GM18867 (cell line): ENCODE measurements at regions not wholly inside any gene's neighbourhood (a gene's known extent, or its start where the extent isn't known, plus 50 kb on each side); places are given as distances from the start of the nearest gene placed in this dataset.

Experiments used
- ATAC-seq: cut with Tn5 transposase; IDR thresholded peaks from one replicate; pipeline ENCODE4 v1.9.1; 2021; ENCODE audit warnings: mild to moderate bottlenecking, moderate library complexity; ENCODE audit not compliant: unreplicated experiment

DNA sequence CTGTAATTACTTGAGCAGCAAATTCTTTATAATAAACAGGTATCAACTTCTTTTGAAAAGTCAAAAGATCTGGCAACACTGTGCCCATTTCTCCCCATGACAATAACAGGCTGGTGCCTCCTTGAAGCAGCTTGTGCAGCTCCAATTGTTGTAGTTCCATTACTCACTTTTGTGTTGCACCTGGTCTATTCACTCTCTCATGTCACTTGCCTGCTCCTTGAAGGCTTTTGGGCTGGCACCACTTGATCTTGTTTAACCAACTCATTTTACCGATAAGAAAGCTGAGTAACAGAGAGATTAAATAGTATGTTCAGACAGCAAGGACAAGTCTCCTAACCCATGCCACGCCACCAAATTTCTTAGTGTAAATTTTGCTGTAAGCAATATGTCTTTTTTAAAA, 314.5 kb downstream of the OSR1 start:
- ATAC-seq: no peak

DNA sequence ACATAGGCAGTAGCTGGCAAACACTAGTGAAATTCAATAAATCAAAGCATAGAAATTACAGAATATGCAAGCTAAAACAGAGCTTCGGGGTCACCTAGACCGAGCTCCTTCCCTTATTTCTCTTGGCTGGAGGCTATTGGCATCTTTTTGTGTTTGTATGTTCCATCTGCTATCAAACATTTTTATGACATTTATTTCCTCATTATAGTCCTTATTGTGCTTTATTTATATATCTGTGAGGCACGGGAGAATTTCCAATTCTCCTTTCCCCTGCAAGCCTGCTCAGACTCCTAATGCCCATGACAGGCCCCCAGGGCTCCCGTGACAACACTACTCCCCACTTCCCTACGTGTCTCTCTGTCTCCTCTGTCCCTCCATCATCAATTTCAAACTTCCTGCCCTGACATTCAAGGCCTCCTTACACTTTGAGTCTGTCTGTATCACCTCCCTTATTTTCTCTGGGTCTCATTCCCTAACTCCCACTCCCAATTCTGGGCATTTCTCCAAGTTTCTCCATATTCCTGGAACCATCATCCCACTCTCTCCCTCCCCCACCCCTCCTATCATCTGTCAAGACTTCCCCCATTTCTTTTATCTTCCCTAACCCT, 316.9 kb downstream of the OSR1 start:
- no peak for ATAC-seq

DNA sequence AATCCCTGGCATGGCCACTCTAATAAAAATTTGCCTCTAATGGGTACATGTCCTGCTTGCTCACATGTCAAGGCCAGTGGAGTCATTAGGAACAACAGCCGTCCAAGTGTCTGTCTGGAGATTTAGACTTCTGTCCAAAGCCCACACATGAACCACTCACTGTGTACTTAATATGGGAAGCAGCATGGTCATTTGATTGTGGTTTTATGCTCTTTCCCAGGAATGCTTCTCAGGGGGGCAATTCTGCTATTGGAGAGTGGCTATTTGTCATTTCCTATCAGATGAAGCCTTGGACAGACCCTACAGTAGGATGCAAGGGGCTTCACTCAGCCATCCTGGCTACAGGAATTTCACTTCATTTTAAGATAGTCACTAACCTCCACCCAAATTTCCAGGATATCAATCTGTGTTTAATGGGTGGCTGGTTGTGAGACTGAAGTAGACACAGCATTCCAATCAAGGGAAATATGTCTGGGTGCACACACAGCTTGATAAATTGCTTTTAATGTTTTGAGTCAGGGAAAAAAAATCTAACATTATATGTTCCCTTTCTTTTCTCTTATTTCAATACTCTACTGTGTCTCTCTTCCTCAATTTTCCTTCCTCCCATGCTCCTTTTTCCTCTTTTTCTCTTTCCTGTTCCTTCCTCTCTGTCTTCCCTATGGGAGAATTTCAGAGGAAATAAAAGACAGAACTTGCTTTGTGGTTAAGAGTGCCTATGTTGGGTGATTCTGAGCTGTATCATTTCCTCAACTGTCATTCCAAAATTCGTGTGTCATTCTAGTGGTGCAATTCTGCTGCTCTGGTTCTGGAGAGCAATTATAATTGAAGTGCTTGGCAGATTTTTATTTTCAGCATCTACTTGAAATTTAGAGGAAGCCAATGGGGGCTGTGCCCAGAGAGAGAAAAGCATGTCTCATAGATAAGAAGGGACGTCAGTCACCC, 320.1 kb downstream of the OSR1 start:
- no peak for ATAC-seq

- ATAC-seq: no peak
These were observed 322.3 kb downstream of the OSR1 start for GRCh38 chr2:19036091-19036490.

- no peak for ATAC-seq
These were observed 323.2 kb downstream of the OSR1 start for GRCh38 chr2:19035238-19035637.

DNA sequence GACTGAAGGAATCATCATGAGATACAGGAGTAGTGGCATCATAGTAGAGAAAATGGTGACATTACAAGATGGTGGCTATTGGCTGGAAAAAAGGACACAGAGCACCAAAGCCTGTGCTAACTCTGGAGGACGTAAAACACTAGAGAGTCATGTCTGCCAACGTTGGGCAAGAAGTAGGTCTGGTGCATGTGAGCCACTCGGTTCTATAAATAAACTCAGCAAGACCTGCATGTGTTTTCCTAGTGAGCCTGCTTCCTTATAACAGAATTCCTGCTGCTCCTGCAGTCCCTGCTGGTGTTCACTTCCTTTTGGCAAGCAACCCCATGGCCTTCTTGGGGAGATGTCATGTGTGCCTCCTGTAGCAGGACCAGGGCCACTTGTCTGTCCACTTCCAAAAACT, 325.2 kb downstream of the OSR1 start:
- no peak for ATAC-seq

DNA sequence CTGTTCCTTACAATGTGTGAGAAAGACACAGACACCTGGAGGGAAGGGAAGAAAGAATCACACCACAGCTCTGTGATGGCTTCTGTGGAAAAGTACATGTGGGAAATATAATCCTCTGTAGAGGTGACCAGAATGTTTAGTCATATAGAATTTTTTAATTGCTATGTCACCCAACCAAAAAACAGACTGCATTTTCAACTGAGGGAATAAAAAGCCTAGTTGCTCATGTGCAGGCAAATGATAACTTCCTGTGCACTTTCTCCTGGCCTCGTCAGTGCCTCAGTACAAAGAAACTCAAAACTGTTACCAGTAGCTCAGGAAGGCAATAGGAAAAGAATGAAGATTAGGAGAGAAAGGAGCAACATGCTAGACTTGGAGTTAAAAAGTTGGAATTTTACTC, 326.8 kb downstream of the OSR1 start:
- no peak for ATAC-seq

GRCh38 chr2:19029655-19030054, 328.8 kb downstream of the OSR1 start:
- ATAC-seq: no peak

DNA sequence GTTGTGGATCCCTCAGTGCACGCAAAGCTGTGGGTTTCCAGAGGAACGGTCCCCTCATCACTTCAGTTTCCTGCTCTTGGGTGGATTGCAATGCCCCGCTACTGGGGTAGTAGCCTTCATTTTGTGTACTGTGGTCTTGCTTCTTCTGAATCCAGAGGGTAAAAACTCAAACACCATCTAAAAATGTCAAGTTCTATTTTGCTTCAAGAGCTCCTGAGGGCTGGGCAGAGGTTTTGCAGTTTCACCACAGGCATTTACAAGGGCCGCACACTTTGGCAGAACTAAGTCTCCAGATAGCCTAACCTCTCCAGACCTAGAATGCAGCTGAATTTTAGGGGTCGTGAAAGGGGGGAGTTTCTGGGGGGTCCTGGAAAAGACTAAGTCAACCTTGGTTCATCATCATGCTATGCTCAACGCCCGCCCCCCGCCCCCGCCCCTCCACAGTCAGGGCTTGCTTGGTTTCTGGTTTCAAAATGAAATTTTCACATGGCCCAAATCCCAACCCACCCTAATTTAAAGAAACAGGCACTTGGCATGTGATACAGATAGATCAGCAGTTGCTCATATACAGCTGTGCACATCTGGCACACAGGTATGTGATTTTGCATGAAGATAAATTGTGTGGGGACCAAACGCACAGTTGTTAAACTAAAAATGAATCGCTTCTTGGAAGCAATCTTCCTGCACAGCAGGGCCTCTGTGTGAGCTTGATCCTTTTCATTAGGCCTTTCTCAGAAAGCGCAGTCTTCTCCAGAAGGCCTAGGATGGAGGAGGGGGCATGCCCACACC, 329.6 kb downstream of the OSR1 start:
- ATAC-seq: no peak

DNA sequence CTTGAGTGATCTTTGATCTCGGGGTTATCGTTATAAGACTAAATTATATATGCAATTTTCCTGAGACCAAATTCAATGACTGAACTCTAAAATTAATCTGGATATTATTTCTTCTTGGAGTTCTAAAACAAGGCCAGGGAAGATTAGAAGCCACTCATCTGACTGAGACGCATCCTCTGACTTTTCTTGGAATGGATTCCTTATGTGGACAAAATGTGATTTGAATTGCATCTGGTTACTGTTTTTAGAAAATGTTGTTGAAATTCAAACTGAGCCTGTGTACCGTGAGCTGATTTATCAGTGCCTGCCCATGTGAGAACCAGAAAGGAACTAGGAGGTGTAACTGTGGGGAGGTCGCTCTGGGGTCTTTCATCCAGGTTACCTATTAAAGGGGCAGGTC, 330.8 kb downstream of the OSR1 start:
- ATAC-seq: no peak

DNA sequence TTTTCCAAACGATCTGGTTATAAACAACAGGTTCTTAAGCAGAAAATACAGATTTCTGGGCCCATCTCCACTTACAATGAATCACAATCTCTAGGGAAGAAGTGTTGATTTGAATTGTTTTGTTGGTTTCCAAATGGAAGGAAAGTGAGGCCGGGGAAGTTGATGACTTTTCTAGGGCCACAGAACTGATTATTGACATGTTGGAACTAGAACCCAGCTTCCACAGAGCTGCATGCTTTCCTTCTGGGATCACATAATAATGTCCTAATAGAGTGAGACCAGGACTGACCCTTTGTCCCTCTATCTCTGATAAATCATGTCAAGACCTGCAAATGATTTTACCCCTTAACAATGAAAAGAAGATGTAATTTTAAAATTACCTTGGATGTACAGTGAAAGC, 332.2 kb downstream of the OSR1 start:
- no peak for ATAC-seq

GRCh38 chr2:19022334-19022733, 336.1 kb downstream of the OSR1 start:
- no peak for ATAC-seq

DNA sequence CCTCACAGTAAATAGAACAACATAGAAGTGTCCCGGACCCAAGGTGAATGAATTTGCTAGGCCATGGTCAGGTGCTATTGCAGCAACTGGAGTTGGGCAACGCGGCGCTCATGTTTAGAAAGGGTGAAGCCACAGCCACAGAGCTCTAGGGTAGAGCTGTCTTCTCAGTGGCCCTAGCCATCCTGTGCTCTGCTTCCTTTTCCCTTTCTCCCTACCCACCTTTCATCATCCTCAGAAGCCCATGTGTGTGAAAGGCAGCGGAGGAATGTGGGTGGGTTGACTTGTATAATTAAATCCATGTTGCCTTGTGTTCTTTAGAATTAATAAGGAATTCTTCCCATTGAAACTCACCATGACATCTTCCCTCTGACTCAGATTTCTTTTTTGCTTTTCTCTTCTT, 336.7 kb downstream of the OSR1 start:
- no peak for ATAC-seq

DNA sequence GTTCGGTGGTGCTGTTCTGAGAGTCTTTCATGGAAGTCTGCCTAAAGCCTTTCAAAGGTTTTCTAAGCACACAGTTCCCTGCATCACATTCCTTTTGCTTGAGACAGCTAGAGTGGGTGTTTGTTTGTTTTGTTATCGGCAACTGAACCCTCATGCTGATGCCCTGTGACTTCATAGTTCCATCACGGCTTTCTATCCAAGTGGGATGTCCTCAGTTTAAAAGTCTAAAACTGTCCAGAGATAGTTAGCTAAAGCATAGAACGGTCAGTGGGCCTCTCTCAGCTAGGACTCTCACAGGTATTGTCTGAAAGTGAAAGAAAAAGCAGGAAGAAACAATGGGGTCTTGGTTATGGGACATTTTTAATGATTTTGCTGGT, 337.3 kb downstream of the OSR1 start:
- no peak for ATAC-seq

GRCh38 chr2:19020144-19021099, 338.0 kb downstream of the OSR1 start:
- ATAC-seq: no peak

DNA sequence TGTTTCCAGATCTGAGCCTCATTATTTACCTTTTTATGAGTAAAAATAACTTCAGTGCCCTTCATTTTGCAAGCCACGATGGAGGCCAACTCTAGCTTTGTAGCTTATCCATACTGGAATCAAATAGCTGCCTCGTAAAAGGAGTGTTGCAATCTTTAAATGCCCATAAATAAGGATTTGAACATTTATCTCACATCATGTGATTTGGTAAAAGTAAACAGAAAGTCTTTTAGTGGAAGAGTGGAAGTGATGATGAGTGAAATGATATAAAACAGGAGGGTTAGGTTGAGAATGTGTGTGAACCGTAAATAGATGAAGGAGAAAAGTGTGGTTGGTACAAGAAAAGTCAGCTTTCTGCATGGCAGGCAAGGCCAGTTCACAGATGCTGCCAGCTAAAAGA, 348.9 kb downstream of the OSR1 start:
- ATAC-seq: no peak

DNA sequence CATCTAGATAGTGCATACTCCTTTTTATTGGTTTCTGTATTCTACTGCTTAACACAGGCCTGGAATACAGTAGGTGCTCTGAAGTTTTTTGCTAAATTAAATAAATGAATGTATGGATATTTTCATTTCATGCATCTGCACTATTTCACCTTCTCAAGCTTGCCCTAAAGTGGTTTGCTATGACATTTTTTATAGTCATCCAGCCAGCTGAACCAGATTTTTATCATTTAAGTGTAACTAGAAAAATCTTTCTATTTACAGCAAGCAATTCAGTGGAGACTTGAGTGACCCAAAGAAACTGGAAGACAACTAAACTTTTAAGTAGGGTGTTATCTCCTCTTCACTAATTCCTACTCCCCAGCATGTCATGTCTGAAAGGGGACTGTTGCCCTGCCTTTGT, 354.9 kb downstream of the OSR1 start:
- ATAC-seq: no peak

DNA sequence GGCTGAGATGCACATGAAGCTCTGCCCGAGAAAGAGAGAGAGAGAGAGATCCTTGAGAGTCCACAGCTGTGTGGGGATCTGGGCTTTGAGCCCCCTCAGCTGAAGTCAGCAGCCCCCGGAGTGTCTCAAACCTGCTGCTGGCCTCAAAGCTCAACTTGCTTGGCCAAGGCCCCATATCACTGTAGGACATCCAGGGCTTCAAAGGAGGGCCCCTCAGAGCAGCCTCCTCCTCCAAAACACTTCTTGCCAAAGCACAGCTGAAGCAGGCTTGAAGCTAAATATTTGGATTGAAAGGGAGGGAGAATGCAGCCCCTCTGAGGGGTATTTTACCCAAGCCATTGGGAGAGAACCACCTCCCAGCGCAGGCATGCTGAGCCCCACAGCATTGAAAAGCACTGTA, 357.6 kb downstream of the OSR1 start:
- no peak for ATAC-seq

DNA sequence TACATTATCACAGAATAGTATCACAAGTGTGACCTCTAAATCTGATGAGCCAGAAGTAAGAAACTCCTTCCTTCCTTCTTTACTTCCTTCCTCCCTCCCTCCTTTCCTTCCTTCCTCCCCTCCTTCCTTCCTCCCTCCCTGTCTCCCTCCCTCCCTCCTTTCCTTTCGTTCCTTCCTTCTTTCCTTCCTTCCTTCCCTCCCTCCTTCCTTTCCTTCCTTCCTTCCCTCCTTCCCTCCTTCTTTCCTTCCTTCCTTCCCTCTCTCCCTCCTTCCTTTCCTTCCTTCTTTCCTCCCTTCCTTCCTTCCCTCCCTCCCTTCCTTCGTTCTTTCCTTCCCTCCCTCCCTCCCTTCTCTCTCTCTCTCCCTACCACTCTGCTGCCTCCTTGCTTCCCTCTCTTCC, 359.2 kb downstream of the OSR1 start:
- no peak for ATAC-seq

DNA sequence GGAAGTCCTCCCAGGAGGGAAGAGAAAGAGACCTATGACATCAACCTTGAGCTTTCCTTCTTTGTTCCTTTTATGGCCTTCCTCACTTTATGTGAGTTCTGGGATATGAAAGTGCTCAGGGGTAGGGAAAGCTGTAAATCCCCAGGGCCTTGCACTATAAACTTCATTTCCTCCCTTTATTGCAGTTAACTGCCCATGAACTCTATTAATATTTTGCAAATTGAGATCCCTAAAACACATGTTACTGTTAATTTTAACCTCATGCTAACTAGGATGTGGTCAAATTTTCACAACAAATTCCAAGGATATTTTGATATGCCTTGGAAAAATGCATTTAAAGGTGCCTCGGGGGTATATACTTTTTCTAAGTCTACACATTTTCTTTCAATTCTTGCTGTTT, 359.9 kb downstream of the OSR1 start:
- no peak for ATAC-seq
